GM18858 (cell line): ENCODE measurements at regions not wholly inside any gene's neighbourhood (a gene's known extent, or its start where the extent isn't known, plus 50 kb on each side); places are given as distances from the start of the nearest gene placed in this dataset.

Experiments
- ATAC-seq: cut with Tn5 transposase; IDR thresholded peaks from one replicate; pipeline ENCODE4 v1.9.1; 2021; ENCODE audit not compliant: unreplicated experiment

- no peak for ATAC-seq
Observed at GRCh38 chr18:68532328-68532885, 182.5 kb downstream of the TMX3 start.

GRCh38 chr18:68525091-68525490, 189.8 kb downstream of the TMX3 start:
- ATAC-seq = no peak

GRCh38 chr18:68520406-68521075, 194.4 kb downstream of the TMX3 start:
- ATAC-seq = peak; percentile 75

GRCh38 chr18:68519336-68519735, 195.6 kb downstream of the TMX3 start:
- no peak for ATAC-seq

- ATAC-seq = no peak
Observed at GRCh38 chr18:68509902-68510301, 205.0 kb downstream of the TMX3 start.

GRCh38 chr18:68507781-68508180, 207.1 kb downstream of the TMX3 start:
- no peak for ATAC-seq

GRCh38 chr18:68505178-68505574, 209.7 kb downstream of the TMX3 start:
- ATAC-seq = no peak

- no peak for ATAC-seq
Observed at GRCh38 chr18:68504441-68505177, 210.3 kb downstream of the TMX3 start.

- ATAC-seq = no peak
Observed at GRCh38 chr18:68500556-68500955, 214.4 kb downstream of the TMX3 start.

GRCh38 chr18:68499141-68499540, 215.8 kb downstream of the TMX3 start:
- ATAC-seq = no peak

- ATAC-seq = no peak
Observed at GRCh38 chr18:68498636-68499035, 216.3 kb downstream of the TMX3 start.

- no peak for ATAC-seq
Observed at GRCh38 chr18:68498185-68498584, 216.7 kb downstream of the TMX3 start.

- ATAC-seq = no peak
Observed at GRCh38 chr18:68494802-68495581, 219.9 kb downstream of the TMX3 start.

- ATAC-seq = no peak
Observed at GRCh38 chr18:68489013-68489792, 225.7 kb downstream of the TMX3 start.

GRCh38 chr18:68484241-68484640, 230.7 kb downstream of the TMX3 start:
- no peak for ATAC-seq

- peak; percentile 64 for ATAC-seq
Observed at GRCh38 chr18:68482815-68483214, 232.1 kb downstream of the TMX3 start.

- ATAC-seq = no peak
Observed at GRCh38 chr18:68480196-68480595, 234.7 kb downstream of the TMX3 start.

GRCh38 chr18:68478246-68478645, 236.7 kb downstream of the TMX3 start:
- ATAC-seq = peak; percentile 45

- no peak for ATAC-seq
Observed at GRCh38 chr18:68475883-68476282, 239.0 kb downstream of the TMX3 start.

GRCh38 chr18:68472701-68473295, 242.1 kb downstream of the TMX3 start:
- ATAC-seq = no peak
